ENCODE measurements at regions not wholly inside any gene's neighbourhood (a gene's known extent, or its start where the extent isn't known, plus 50 kb on each side); places are given as distances from the start of the nearest gene placed in this dataset.

- TF ChIP-seq SMC3 (IDR thresholded peaks at IDR 0.05) (no peak), NR3C1 (IDR thresholded peaks at IDR 0.05) (no peak), ZNF302 (CRISPR knock-in tag; IDR thresholded peaks at IDR 0.05) (no peak), HOXB5 (CRISPR knock-in tag; IDR thresholded peaks at IDR 0.05) (no peak), EP300 (IDR thresholded peaks at IDR 0.05) (no peak), BCL3 (IDR thresholded peaks at IDR 0.05) (no peak), ESRRA (IDR thresholded peaks at IDR 0.05; ENCODE audit: borderline replicate concordance, low read length) (no peak), CHD4 (IDR thresholded peaks at IDR 0.05; ENCODE audit: borderline replicate concordance) (no peak), ZC3H11A (IDR thresholded peaks at IDR 0.05) (no peak), POLR2AphosphoS2 (conservative IDR thresholded peaks at IDR 0.05; ENCODE audit: low read length) (no peak), JUN (IDR thresholded peaks at IDR 0.05) (no peak), FOSL2 (IDR thresholded peaks at IDR 0.05) (no peak), FOSL2 (CRISPR knock-in tag; IDR thresholded peaks at IDR 0.05) (no peak), NPAS2 (CRISPR knock-in tag; IDR thresholded peaks at IDR 0.05; ENCODE audit: borderline replicate concordance) (no peak), CEBPB (IDR thresholded peaks at IDR 0.05) (no peak), MAFK (IDR thresholded peaks at IDR 0.05; ENCODE audit: partially characterized antibody) (no peak), HOXB13 (CRISPR knock-in tag; IDR thresholded peaks at IDR 0.05; ENCODE audit: low read depth) (no peak), ELK1 (IDR thresholded peaks at IDR 0.05; ENCODE audit: low read depth, low read length) (no peak), HMGXB4 (CRISPR knock-in tag; IDR thresholded peaks at IDR 0.05; ENCODE audit: borderline replicate concordance) (no peak), TFCP2L1 (CRISPR knock-in tag; IDR thresholded peaks at IDR 0.05) (no peak), BHLHE40 (IDR thresholded peaks at IDR 0.05; ENCODE audit: low read depth, low read length) (no peak)
- no peak for ATAC-seq
- no peak for DNase-seq (ENCODE audit: low read depth in 1 of 2, low spot score in 1 of 2)
- H3K4me1 ChIP-seq = no peaks in the 10 kb centered on the region
- WGBS (ENCODE audit: missing lambda C conversion rate) = 7% methylated on average over 6 of the region's 6 CpGs
- no peak overlapping the region for H3K4me3 ChIP-seq
- POLR2A ChIA-PET = no interaction called here
- H3K4me2 ChIP-seq = no peak overlapping the region
- no peak for FAIRE-seq
- H3K27ac ChIP-seq = no peak overlapping the region
- H3K9me3 ChIP-seq = no peaks in the 10 kb centered on the region
- CTCF ChIA-PET = no interaction called here
Measured at GRCh38 chr15:81427176-81427575, 53.2 kb upstream of the TMC3 start.

GRCh38 chr15:81425905-81426304, 51.9 kb upstream of the TMC3 start:
- ChIA-PET POLR2A (no interaction called here), CTCF (interaction anchor here (1.0 to 1.3 kb wide), 5 partner anchors 15 to 623 kb away, joined by 3 to 4 read pairs (median 3); no protein-coding TSS in a partner anchor)
- Histone ChIP-seq H3K4me1 (no peaks in the 10 kb centered on the region), H3K4me2 (no peak overlapping the region), H3K9me3 (no peaks in the 10 kb centered on the region), H3K4me3 (no peak overlapping the region), H3K27ac (no peak overlapping the region)
- no peak for TF ChIP-seq ELK1 (IDR thresholded peaks at IDR 0.05; ENCODE audit: low read depth, low read length)
- TF ChIP-seq EHMT2 (IDR thresholded peaks at IDR 0.05; ENCODE audit: low read depth) = no peak
- TF ChIP-seq JUN (IDR thresholded peaks at IDR 0.05) = no peak
- no peak for TF ChIP-seq HMGXB4 (CRISPR knock-in tag; IDR thresholded peaks at IDR 0.05; ENCODE audit: borderline replicate concordance)
- TF ChIP-seq GATA3 (IDR thresholded peaks at IDR 0.05; ENCODE audit: borderline replicate concordance) = no peak
- TF ChIP-seq HOXB13 (CRISPR knock-in tag; IDR thresholded peaks at IDR 0.05; ENCODE audit: low read depth) = no peak
- no peak for TF ChIP-seq HEYL (CRISPR knock-in tag; IDR thresholded peaks at IDR 0.05)
- no peak for FAIRE-seq
- no peak for ATAC-seq
- 0% methylated on average over 1 of the region's 1 CpG for WGBS (ENCODE audit: missing lambda C conversion rate)
- no peak for DNase-seq (ENCODE audit: low read depth in 1 of 2, low spot score in 1 of 2)

All from A549 (cell line).